ENCODE measurements at regions not wholly inside any gene's neighbourhood (a gene's known extent, or its start where the extent isn't known, plus 50 kb on each side); places are given as distances from the start of the nearest gene placed in this dataset.

DNA sequence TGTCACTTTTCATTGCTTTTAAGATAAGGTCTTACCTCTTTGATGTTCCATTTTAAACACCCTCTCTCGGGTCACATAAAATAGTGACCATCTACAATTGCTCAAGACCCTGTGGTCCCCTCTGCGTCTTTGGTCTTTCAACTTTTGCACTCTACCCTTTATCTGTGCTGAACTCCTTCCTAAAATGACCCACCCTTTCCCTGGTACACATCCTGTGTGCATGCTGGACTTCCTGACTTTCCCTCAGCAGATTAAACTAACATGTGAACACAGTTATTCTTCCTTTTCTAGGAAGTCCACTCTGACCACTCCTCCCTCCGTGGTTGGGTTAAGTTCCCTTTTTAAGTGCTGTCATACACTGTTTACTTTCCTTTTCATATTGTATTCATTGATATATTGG is 414.2 kb downstream of the GABRB3 start:
- intact Hi-C loops (cut with DNase I), result no loop called here
- no peak for TF ChIP-seq POLR2A (IDR thresholded peaks at IDR 0.05)
- TF ChIP-seq CTCF (IDR thresholded peaks at IDR 0.05), result no peak
- no peak overlapping the region for H3K27ac ChIP-seq
- H3K27me3 ChIP-seq, result no peaks in the 10 kb centered on the region
- 13% methylated on average over 3 of the region's 3 CpGs for WGBS (ENCODE audit: insufficient coverage, low coverage, low lambda C conversion rate, missing lambda C conversion rate)
- no peak overlapping the region for H3K4me3 ChIP-seq
- no peaks in the 10 kb centered on the region for H3K9me3 ChIP-seq
- H3K36me3 ChIP-seq, result no peaks in the 10 kb centered on the region
- DNase-seq, result no peak
- no peak for ATAC-seq
- H3K4me1 ChIP-seq, result no peaks in the 10 kb centered on the region

- Histone ChIP-seq H3K4me3 (no peak overlapping the region), H3K36me3 (no peaks in the 10 kb centered on the region), H3K9me3 (no peaks in the 10 kb centered on the region), H3K27me3 (no peaks in the 10 kb centered on the region), H3K4me1 (no peaks in the 10 kb centered on the region), H3K27ac (no peak overlapping the region)
- DNase-seq (no peak), ATAC-seq (no peak)
- intact Hi-C loops (cut with DNase I), result no loop called here
- WGBS (ENCODE audit: insufficient coverage, low coverage, low lambda C conversion rate, missing lambda C conversion rate), result 42% methylated on average over 3 of the region's 3 CpGs
- no peak for TF ChIP-seq CTCF (IDR thresholded peaks at IDR 0.05)
- TF ChIP-seq POLR2A (IDR thresholded peaks at IDR 0.05), result no peak
Measured at GRCh38 chr15:26357653-26358052, 415.2 kb downstream of the GABRB3 start.

GRCh38 chr15:26355472-26356074 is 417.3 kb downstream of the GABRB3 start:
- WGBS (ENCODE audit: insufficient coverage, low coverage, low lambda C conversion rate, missing lambda C conversion rate), result 23% methylated on average over 8 of the region's 8 CpGs
- H3K27ac ChIP-seq, result no peak overlapping the region

DNA sequence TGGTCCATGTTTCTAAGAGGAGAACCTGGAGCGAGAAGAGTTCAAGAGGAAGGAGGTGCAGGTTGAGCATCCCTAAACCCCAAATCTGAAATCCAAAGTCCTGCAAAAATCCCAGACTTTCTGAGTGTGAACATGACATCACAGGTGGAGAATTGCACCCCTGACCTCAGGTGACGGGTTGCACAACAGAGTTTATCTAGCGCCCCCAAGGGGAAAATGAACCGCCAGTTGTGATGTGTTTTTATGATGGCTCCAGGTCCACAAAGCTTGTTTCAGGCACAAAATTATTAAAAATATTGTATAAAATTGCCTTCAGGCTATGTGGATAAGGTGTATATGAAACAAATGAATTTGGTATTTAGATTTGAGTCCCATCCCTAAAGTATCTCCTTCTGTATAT is 420.0 kb downstream of the GABRB3 start:
- DNase-seq (no peak), ATAC-seq (no peak)
- TF ChIP-seq CTCF (IDR thresholded peaks at IDR 0.05), result no peak
- Histone ChIP-seq H3K9me3 (no peaks in the 10 kb centered on the region), H3K4me3 (no peak overlapping the region), H3K36me3 (no peaks in the 10 kb centered on the region), H3K27ac (no peak overlapping the region), H3K4me1 (no peaks in the 10 kb centered on the region), H3K27me3 (no peaks in the 10 kb centered on the region)
- intact Hi-C loops (cut with DNase I), result no loop called here
- 38% methylated on average over 4 of the region's 4 CpGs for WGBS (ENCODE audit: insufficient coverage, low coverage, low lambda C conversion rate, missing lambda C conversion rate)

More at GRCh38 chr15:26355472-26356074, 417.3 kb downstream of the GABRB3 start:
- H3K36me3 ChIP-seq, result no peaks in the 10 kb centered on the region
- H3K4me1 ChIP-seq, result no peaks in the 10 kb centered on the region
- H3K4me3 ChIP-seq, result no peak overlapping the region
- DNase-seq (no peak), ATAC-seq (no peak)
- intact Hi-C loops (cut with DNase I), result no loop called here
- TF ChIP-seq CTCF (IDR thresholded peaks at IDR 0.05) (no peak), POLR2A (IDR thresholded peaks at IDR 0.05) (no peak)
- H3K9me3 ChIP-seq, result no peaks in the 10 kb centered on the region
- no peaks in the 10 kb centered on the region for H3K27me3 ChIP-seq

DNA sequence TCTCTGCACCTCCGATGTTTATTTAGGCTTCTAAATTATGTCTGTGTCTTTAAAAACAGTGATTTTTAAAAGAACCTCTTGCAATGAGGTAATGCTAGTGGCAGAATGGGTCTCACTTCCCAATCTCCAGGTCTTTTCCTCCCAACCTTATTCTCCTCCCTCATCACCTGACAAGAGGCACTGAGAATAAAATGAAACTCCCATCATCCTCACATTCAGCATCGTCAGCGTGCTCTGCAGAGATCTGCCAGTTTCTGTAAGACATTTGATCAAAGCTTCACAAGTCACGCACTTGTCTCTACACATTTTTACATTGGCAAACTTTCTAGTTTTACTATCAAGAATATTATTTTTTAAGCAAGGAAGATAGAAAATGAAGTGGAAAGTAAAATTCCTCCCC is 420.5 kb downstream of the GABRB3 start:
- WGBS (ENCODE audit: insufficient coverage, low coverage, low lambda C conversion rate, missing lambda C conversion rate), result 64% methylated on average over 4 of the region's 4 CpGs
- no peak overlapping the region for H3K27ac ChIP-seq
- no peak for TF ChIP-seq POLR2A (IDR thresholded peaks at IDR 0.05)
- no peak for TF ChIP-seq CTCF (IDR thresholded peaks at IDR 0.05)
- H3K4me3 ChIP-seq, result no peak overlapping the region
- H3K27me3 ChIP-seq, result no peaks in the 10 kb centered on the region
- intact Hi-C loops (cut with DNase I), result no loop called here
- DNase-seq, result no peak
- H3K36me3 ChIP-seq, result no peaks in the 10 kb centered on the region
- no peaks in the 10 kb centered on the region for H3K4me1 ChIP-seq
- ATAC-seq, result no peak
- H3K9me3 ChIP-seq, result no peaks in the 10 kb centered on the region
